ENCODE measurements at regions not wholly inside any gene's neighbourhood (a gene's known extent, or its start where the extent isn't known, plus 50 kb on each side); places are given as distances from the start of the nearest gene placed in this dataset.
A peak's percentile ranks its signal among the peaks of the same experiment; 100 is the strongest.

- no peaks in the 10 kb centered on the region for H3K79me2 ChIP-seq (ENCODE audit: control insufficient read depth, insufficient read depth, low read length)
- no peaks in the 10 kb centered on the region for H3K9me1 ChIP-seq (ENCODE audit: control insufficient read depth, extremely low read depth, insufficient read depth, low read length)
- no peak overlapping the region for H2AFZ ChIP-seq (ENCODE audit: control insufficient read depth, low read length)
- dilution Hi-C loops (cut with MboI; ENCODE audit: extremely low pct_ligation_motif_present, low sequenced_read_pairs) = no loop called here
- H3K9ac ChIP-seq (ENCODE audit: control insufficient read depth, extremely low read depth, insufficient read depth, low read length) = no peak overlapping the region
- H3K27ac ChIP-seq (ENCODE audit: control insufficient read depth, insufficient read depth, low read length) = no peak overlapping the region
- TF ChIP-seq EZH2 (IDR thresholded peaks at IDR 0.05; ENCODE audit: low read length) (no peak), CTCF (optimal IDR thresholded peaks at IDR 0.05 in 1 of 3, IDR thresholded peaks at IDR 0.05 in 1 of 3, conservative IDR thresholded peaks at IDR 0.05 in 1 of 3; ENCODE audit: extremely low read depth in 1 of 3, insufficient read depth in 2 of 3, low read length in 3 of 3) (no peak)
- H3K4me3 ChIP-seq (ENCODE audit: control insufficient read depth in 2 of 3, extremely low read depth in 1 of 3, insufficient read depth in 2 of 3, low read depth in 1 of 3, low read length in 3 of 3) = no peak overlapping the region
- H4K20me1 ChIP-seq (ENCODE audit: control insufficient read depth, extremely low read depth, insufficient read depth, low read length) = no peaks in the 10 kb centered on the region
- DNase-seq (ENCODE audit: low read depth, low spot score) (no peak), FAIRE-seq (no peak)
- H3K4me1 ChIP-seq (ENCODE audit: control insufficient read depth, extremely low read depth, insufficient read depth, low read length) = no peaks in the 10 kb centered on the region
- no peaks in the 10 kb centered on the region for H3K9me3 ChIP-seq (ENCODE audit: control insufficient read depth, low read depth, low read length)
- no peak overlapping the region for H3K4me2 ChIP-seq (ENCODE audit: control insufficient read depth, extremely low read depth, insufficient read depth, low read depth, low read length)
- no peaks in the 10 kb centered on the region for H3K36me3 ChIP-seq (ENCODE audit: control insufficient read depth in 2 of 2, extremely low read depth in 1 of 2, insufficient read depth in 2 of 2, low read length in 2 of 2)
- H3K27me3 ChIP-seq (ENCODE audit: control insufficient read depth, extremely low read depth, insufficient read depth, low read length) = no peaks in the 10 kb centered on the region
Measured at GRCh38 chr7:81628951-81629350, 140.9 kb downstream of the HGF start.

GRCh38 chr7:81627536-81628287, 142.1 kb downstream of the HGF start:
- dilution Hi-C loops (cut with MboI; ENCODE audit: extremely low pct_ligation_motif_present, low sequenced_read_pairs) = no loop called here
- Histone ChIP-seq H3K9me1 (ENCODE audit: control insufficient read depth, extremely low read depth, insufficient read depth, low read length) (no peaks in the 10 kb centered on the region), H3K4me1 (ENCODE audit: control insufficient read depth, extremely low read depth, insufficient read depth, low read length) (peaks cover 11% of the 10 kb centered on the region), H3K79me2 (ENCODE audit: control insufficient read depth, insufficient read depth, low read length) (no peaks in the 10 kb centered on the region), H3K9me3 (ENCODE audit: control insufficient read depth, low read depth, low read length) (no peaks in the 10 kb centered on the region), H3K4me2 (ENCODE audit: control insufficient read depth, extremely low read depth, insufficient read depth, low read depth, low read length) (no peak overlapping the region), H4K20me1 (ENCODE audit: control insufficient read depth, extremely low read depth, insufficient read depth, low read length) (no peaks in the 10 kb centered on the region), H2AFZ (ENCODE audit: control insufficient read depth, low read length) (no peak overlapping the region), H3K4me3 (ENCODE audit: control insufficient read depth in 2 of 3, extremely low read depth in 1 of 3, insufficient read depth in 2 of 3, low read depth in 1 of 3, low read length in 3 of 3) (no peak overlapping the region), H3K36me3 (ENCODE audit: control insufficient read depth in 2 of 2, extremely low read depth in 1 of 2, insufficient read depth in 2 of 2, low read length in 2 of 2) (no peaks in the 10 kb centered on the region), H3K27me3 (ENCODE audit: control insufficient read depth, extremely low read depth, insufficient read depth, low read length) (no peaks in the 10 kb centered on the region), H3K27ac (ENCODE audit: control insufficient read depth, insufficient read depth, low read length) (peak overlapping the region; percentile 38), H3K9ac (ENCODE audit: control insufficient read depth, extremely low read depth, insufficient read depth, low read length) (no peak overlapping the region)
- peak; percentile 26 for DNase-seq (ENCODE audit: low read depth, low spot score)
- TF ChIP-seq EZH2 (IDR thresholded peaks at IDR 0.05; ENCODE audit: low read length) = no peak
- TF ChIP-seq CTCF (optimal IDR thresholded peaks at IDR 0.05 in 1 of 3, IDR thresholded peaks at IDR 0.05 in 1 of 3, conservative IDR thresholded peaks at IDR 0.05 in 1 of 3; ENCODE audit: extremely low read depth in 1 of 3, insufficient read depth in 2 of 3, low read length in 3 of 3) = no peak
- peak; percentile 13 for FAIRE-seq
